ENCODE measurements at regions not wholly inside any gene's neighbourhood (a gene's known extent, or its start where the extent isn't known, plus 50 kb on each side); places are given as distances from the start of the nearest gene placed in this dataset.
"Not testable (repeated sequence)": the region's sequence is repeated elsewhere in the genome, so short reads cannot be mapped to it uniquely, and the experiment has no call there.

- no peak for DNase-seq
These were observed 111.5 kb upstream of the SVIL start for GRCh38 chr10:29746080-29746797.

GRCh38 chr10:29740981-29741545 lies 106.3 kb upstream of the SVIL start:
- DNase-seq: no peak

DNA sequence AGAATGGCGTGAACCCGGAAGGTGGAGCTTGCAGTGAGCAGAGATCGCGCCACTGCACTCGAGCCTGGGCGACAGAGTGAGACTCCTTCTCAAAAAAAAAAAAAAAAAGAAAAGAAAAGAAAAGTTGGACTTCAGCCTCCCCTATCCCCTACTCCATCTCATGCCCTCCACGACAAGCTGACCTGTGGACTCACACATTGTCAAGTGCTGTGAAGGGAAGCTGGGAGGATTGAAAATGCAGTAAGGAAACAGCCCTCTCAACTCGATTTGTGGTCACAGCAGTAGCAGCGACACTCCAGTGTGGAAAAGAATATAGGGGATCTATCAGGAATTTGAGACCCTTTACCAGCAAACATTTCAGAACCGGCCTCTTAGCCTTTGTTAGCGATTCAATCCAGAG lies 103.6 kb upstream of the SVIL start:
- DNase-seq: no peak

- DNase-seq: no peak
These were observed 102.4 kb upstream of the SVIL start for GRCh38 chr10:29737074-29737593.

DNA sequence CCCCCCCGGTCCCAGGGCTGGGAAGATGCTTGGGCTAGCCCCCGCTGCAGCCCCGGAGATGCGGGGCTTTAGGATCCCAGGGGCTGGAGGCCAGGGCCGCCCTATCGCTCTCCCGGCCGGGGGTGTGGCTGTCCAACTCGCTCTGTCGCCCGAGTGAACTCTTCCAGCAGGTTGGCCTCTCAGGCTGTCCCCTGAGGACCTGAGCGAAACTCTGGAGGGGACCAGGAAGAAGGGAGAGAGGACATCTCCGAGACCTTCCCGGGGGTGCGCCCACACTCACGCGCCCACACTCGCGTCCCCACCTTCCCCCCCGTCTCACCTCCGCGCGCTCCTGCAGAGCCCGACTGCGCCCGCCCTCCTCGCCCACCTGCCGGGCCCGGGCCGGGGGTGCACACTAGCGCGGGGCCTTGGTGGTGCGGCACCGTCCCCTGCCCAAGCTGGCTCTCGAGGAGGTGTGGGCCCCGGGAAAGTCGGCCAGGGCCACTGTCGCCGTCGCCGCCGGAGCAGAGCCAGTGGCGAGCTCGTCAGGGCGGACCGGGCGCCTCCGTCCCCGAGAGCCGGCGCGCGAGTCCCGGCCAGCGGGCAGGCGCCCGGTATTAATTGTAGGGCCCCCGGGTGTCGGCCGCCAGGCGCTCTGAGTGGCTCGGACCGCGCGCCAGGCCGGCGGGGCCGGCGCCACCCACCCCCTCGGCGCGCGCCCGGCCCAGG lies 101.7 kb upstream of the SVIL start:
- peak; percentile 67 for DNase-seq

DNA sequence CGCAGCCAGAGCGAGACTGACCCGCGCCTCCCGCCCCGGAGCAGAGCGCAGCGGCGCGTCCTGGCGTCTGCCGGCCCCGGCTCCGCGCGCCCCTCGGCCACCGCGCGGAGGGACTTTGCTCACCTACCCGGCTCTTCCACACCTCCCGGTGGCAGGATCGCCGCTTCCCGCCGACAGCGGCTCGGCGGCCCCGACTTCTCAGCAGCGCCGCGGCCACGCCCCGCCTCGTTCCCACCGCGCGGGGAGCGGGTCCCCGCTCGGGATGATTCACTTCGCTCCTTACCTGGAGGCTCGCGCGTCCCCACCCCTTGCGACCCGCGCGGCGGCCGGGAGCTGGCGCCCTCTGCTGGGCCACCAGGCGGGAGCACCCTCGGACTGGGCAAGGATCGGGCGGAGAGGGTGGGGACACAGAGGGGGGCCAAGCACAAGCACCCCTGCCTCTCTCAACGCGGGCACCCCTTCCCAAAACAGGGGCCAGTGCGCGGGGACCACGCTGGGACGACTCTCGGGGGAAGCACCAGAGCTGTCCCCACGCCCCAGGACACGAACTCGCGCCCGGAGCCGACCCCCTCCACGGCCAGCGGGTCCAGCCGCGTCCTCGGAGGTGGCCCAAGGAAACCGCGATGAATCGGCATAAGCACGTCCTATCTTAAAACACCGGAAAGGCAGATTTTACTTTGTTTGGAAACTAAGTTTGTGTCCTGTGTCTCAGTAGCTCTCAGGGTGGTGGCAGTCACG lies 101.0 kb upstream of the SVIL start:
- DNase-seq: peak; percentile 93

DNA sequence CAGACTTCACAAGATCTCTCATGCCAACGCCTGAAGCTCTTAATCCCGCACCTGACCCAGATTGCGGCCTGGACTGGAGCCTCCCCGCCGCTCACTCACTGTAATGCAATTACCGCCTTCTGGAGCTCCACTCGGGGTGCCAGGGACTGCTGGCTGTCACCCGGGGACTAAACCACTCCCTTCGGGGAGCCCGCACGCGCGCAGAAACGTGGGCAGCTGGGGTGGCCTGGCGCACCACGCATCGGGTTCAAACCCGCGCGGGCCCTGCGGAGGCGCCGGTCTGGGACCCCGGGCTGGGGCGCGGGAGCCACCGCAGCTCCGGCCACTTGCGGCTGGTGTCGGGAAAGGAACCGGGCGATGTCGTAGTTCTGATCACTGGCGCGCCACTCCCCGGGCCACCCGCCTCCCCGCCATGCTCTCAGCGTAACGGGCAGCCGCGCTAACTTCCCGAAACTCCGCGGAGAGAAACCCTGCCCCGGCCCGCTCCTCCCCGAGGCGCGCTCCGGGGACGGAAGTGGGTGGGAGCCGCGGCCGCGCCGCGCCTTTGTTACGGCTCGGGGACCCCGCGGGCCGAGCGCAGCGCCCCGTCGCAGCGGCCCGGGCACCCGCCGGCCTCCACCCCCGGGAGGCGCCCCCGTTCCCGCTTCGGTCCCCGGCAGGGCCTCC lies 100.3 kb upstream of the SVIL start:
- DNase-seq: peak; percentile 77

DNA sequence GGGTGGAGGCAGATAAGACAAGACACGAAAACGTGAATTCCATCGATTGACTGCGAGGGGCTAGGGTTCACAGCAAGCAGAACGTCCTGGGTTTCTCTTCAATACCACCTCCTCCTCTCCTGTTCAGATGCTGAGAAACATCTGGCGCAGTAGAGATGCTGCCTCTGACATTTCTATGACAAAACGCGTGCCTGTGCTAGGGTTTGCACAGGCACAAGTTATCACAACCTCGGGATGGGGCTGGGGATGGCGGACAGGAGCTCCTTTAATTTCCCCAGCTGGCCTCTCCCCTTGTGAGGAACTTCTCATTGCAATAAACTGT lies 99.8 kb upstream of the SVIL start:
- no peak for DNase-seq

DNA sequence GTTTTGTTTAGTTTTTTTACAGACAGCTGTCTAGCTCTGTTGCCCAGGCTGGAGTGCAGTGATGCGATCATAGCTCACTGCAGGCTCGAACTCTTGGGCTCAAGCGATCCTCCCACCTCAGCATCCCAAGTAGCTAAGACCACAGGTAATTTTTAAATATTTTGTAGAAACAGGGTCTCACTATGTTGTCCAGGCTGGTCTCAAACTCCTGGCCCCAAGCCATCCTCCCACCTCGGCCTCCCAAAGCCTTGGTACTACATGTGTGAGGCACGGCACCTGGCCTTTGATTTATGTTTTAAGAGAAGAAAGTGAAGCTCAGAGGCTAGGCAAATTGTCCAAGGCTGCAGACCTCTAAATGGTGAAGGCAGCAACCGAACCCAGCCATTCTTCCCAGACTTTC lies 98.6 kb upstream of the SVIL start:
- DNase-seq: no peak

DNA sequence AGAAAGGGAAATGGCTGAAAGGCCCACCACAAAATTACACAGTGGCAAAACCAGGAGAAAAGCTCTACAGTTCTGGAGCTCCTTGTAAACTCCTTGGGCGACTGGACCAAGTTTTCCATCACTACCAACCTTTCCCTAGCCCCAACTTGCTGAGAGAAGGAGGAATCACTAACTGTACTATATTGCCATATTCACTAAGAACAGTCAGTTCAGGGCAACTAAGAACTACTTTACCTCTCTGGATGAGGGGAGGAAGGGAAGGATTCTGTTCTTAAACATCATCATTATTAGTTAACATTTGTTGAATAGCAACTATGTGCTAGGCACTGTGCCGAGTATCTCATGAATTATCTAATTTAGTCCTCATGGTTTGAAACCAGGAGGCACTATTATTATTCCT lies 98.1 kb upstream of the SVIL start:
- DNase-seq: no peak

GRCh38 chr10:29731760-29732159 lies 97.0 kb upstream of the SVIL start:
- DNase-seq: no peak

DNA sequence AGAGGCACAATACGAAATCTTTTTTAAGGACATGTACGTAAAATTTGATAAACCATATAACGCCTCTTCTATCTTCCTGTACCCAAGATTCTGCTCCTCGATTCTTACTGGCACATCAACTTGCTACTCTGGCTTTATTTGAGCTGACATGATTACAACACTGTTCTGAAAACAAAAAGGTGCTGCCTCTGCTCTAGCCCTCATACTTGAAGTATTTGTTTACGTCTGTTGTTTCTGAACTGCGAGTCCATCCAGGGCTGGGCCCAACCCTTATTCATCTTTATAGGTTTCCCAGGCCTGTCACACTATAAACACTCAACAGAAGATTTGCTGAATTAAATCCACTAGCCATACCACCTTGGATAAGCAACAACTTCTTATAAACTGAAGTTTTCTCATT lies 96.2 kb upstream of the SVIL start:
- DNase-seq: no peak

DNA sequence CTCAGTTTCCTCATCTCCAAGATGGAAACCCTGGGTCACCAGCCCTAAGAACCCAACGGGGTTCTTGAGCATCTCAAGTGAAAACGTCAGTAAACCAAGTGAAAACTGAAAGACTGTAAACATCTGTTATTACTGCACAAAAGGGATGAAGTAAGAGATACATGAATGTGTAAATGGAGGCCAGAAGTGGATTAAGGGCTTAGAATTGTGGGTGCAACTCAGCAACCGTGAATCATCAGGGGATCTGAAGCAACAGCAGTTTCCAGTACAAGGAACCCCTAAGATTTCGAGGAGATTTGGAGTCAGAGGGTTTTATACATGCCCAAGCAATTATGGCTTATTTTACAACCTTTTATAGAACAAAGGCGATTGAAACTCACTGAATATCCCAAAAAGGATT lies 95.7 kb upstream of the SVIL start:
- no peak for DNase-seq

GRCh38 chr10:29728541-29729049 lies 93.8 kb upstream of the SVIL start:
- DNase-seq: no peak

DNA sequence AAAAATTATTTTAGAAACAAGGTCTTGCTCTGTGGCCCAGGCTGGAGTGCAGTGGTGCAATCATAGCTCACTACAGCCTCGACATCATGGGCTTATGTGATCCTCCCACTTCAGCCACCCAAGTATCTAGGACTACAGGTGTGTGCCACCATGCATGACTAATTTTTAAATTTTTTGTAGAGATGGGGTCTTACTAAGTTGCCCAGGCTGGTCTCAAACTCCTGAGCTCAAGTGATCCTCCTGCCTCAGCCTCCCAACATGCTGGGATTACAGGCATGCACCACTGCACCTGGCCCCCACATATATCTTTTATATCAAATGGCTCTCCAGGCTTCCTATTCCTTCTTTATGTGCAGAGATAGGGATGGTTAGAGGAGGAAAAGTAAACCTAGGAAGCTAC lies 91.2 kb upstream of the SVIL start:
- not testable (repeated sequence) for DNase-seq

DNA sequence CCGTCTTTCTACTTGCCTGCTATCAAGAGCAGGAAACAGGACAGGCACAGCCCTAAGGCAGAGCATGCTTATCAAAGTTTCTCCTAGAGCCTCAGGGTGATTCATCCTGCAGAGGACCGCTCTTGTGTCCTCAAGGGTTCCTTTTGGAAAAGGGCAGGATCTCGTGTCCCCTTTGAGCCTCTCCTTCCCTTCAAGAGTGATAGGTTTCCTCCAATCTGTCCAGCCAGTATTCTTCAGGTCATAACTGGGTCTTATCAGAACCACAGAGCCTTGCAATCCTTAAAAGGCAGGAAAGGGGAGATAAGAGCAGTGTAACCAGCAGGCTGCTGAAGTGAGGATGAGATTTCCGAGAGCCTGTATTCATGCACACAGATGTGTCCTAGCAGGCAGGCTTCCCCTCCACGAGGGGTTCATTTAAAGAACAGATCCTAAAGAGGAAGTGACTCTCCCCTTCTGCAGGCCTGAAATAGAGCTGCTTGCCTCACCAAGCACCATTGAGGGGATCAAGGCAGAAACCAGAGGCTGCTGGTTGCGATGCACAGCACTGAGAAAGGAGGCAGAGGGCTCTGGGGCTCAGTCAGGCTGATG lies 90.5 kb upstream of the SVIL start:
- no peak for DNase-seq

DNA sequence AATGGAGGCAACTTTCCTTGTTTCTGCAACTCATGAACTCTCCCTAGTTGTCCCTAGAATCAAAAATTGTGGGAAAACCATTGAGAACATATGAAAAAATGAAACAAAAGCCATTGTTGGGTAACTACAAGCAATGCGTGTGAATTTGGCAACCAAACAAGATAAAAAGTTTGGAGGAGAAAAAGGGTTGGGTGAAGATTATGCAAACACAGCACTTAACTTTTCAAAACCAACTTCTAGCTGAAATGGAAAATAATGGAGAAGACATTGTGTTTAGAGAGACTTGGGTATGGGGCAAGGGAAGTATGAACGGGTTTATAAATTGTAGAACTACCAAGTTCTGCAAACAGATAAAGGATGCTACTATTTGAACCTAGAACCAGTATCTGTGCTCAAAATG lies 89.0 kb upstream of the SVIL start:
- DNase-seq: no peak

DNA sequence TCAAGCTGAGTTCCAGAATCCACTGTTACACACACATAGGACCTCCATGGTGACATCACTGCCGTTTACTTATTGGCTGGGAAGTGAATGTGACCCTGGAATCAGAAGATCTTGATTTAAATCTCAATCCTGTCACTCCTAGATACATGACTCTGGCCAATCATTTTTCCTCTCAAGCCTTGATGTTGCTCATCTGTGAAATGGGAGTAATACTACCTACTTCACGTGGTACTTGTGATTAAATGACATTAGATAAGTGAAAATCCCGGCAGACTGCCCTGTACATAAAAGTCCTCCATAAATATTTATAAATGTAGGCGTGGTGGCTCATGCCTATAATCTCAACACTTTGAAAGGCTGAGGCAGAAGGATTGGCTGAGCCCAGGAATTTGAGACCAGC lies 88.0 kb upstream of the SVIL start:
- DNase-seq: no peak

- no peak for DNase-seq
These were observed 85.4 kb upstream of the SVIL start for GRCh38 chr10:29720149-29720548.

DNA sequence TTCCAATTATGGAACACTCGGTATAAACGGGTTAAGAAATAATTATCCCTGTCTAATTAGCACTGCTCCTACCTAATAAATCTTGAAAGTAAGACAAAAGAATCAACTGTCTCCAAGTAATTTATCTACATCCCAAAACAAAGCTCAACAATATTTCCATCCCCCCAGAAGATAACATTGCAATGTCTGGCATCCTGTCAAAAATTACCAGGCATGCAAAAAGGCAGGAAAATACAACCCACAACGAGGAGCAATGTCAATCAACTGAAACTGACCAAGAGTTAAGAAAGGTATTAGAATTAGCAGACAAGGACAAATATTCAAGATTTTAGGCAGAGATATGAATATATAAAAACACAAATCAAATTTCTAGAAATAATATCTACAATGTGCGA lies 84.5 kb upstream of the SVIL start:
- no peak for DNase-seq

DNA sequence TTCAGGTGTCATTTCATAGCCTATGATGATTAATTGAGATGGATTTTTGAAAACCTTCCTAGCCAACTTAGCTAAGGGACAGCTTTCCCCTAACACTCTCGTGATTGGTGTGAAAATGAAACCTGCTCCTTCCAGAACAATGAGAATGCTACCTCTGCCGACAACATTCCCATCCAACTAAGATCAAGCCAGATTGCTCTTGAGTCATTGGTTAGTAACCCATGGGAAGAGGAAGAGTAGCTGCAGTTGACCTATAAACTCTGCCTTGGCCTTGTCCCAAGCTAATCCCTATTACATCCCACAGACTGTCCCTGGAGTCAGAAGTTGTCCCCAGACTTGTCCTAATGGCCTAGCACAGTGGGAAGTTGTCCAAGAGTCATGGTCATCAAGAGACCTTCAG lies 80.5 kb upstream of the SVIL start:
- DNase-seq: no peak

DNA sequence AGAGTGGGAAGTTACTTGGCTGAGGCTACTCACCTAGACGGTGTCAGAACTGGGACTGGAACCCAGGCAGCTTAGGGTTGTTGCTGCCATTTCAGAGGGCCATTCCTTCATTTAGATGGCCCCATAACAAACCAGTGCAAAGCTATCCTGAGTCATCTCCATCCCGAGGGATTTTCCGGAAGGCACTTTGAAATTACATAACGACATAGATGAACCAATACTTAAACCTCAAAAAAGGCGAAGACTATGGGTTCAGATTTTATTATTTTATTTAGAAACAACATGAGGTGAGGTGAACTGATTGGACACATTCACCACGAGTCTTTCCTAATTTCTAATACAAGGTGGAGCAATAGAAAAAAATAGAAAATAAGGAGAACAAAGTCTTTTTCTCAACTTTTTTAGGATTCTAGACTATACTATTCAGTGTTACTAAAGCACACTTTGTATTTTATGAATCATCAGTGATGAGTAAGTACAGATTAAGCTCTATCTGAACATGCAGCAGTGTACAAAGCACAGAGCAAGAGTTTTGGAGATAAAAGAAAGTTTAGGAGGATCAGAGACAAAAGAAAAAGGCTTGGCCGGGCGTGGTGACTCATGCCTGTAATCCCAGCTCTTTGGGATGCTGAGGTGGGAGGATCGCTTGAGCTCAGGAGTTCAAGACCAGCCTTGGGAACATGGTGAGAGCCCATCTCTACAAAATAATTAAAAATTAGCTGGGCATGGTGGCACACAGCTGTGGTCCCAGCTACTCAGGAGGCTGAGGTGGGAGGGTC lies 79.5 kb upstream of the SVIL start:
- DNase-seq: no peak
